HL-60 (cell line): ENCODE measurements at regions not wholly inside any gene's neighbourhood (a gene's known extent, or its start where the extent isn't known, plus 50 kb on each side); places are given as distances from the start of the nearest gene placed in this dataset.

Source experiments
- GABPA ChIP-seq: IDR thresholded peaks from 2 replicates; pipeline ENCODE4 v1.6.1; 2012; ENCODE audit warnings: low read depth
- POLR2AphosphoS5 ChIP-seq: IDR thresholded peaks from 2 replicates; pipeline ENCODE4 v1.6.1; 2012; ENCODE audit warnings: low read depth
- REST ChIP-seq: IDR thresholded peaks from 2 replicates; pipeline ENCODE4 v1.6.1; 2012; ENCODE audit warnings: low read depth; ENCODE audit not compliant: insufficient replicate concordance
- TF ChIP-seq, protein P1 (sequence below): IDR thresholded peaks from one replicate; pipeline ENCODE4 v1.5.1; 2011; ENCODE audit warnings: low read length, control low read depth, inconsistent platforms; ENCODE audit not compliant: insufficient read depth

DNA sequence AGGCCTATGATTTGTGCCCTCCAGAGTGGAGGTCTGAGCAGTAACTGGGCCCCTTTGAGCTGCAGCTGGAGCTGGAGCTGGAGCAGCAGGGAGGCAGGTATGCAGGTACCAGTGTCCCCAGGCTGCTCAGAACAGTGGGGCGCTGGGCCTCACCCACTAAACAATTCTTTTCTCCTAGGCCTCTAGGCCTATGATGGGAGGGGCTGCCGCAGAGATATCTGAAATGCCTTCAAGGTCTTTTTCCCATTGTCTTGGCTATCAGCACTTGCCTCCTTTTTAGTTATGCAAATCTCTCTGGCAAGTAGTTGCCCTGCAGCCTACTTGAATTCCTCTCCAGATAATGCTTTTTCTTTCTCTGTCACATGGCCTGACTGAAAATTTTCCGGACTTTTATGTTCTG, 79.7 kb upstream of the OTUD4 start:
- TF ChIP-seq, protein P1, sequence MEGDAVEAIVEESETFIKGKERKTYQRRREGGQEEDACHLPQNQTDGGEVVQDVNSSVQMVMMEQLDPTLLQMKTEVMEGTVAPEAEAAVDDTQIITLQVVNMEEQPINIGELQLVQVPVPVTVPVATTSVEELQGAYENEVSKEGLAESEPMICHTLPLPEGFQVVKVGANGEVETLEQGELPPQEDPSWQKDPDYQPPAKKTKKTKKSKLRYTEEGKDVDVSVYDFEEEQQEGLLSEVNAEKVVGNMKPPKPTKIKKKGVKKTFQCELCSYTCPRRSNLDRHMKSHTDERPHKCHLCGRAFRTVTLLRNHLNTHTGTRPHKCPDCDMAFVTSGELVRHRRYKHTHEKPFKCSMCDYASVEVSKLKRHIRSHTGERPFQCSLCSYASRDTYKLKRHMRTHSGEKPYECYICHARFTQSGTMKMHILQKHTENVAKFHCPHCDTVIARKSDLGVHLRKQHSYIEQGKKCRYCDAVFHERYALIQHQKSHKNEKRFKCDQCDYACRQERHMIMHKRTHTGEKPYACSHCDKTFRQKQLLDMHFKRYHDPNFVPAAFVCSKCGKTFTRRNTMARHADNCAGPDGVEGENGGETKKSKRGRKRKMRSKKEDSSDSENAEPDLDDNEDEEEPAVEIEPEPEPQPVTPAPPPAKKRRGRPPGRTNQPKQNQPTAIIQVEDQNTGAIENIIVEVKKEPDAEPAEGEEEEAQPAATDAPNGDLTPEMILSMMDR: no peak
- TF ChIP-seq GABPA: no peak
- TF ChIP-seq REST: no peak
- TF ChIP-seq POLR2AphosphoS5: no peak
